A549 (cell line): ENCODE measurements at regions not wholly inside any gene's neighbourhood (a gene's known extent, or its start where the extent isn't known, plus 50 kb on each side); places are given as distances from the start of the nearest gene placed in this dataset.

Source experiments
- CBX8 ChIP-seq: fragments of 200-600 bp; sonication (generic); IDR thresholded peaks from 2 replicates; pipeline ENCODE4 v1.6.1; 2016
- CHD2 ChIP-seq: fragments of 150-350 bp; IDR thresholded peaks from 2 replicates; pipeline ENCODE4 v1.6.1; 2014; ENCODE audit warnings: low read length; ENCODE audit not compliant: partially characterized antibody
- CTCF ChIP-seq: fragments of >200 bp; sonication (Bioruptor Twin); formaldehyde crosslinking; IDR thresholded peaks from 3 replicates; pipeline ENCODE4 v1.5.1; 2016
- HOXA7 ChIP-seq: fragments of 250-450 bp; sonication (Bioruptor Pico); IDR thresholded peaks from 2 replicates; pipeline ENCODE4 v1.5.0; 2020; ENCODE audit warnings: mild to moderate bottlenecking, moderate library complexity
- KDM5A ChIP-seq: fragments of 200-600 bp; sonication (generic); IDR thresholded peaks from 2 replicates; pipeline ENCODE4 v1.6.1; 2016; ENCODE audit warnings: antibody characterized with exemption, mild to moderate bottlenecking
- MAX ChIP-seq: IDR thresholded peaks from 2 replicates; pipeline ENCODE4 v1.6.1; 2012
- POLR2A ChIP-seq: IDR thresholded peaks from 2 replicates; pipeline ENCODE4 v1.6.1; 2012; ENCODE audit warnings: mild to moderate bottlenecking, low read length
- USF2 ChIP-seq: fragments of 450-650 bp; IDR thresholded peaks from 2 replicates; pipeline ENCODE4 v1.6.1; 2014; ENCODE audit warnings: antibody characterized with exemption
- ZFP36 ChIP-seq: fragments of 450-650 bp; IDR thresholded peaks from 2 replicates; pipeline ENCODE4 v1.6.1; 2014; ENCODE audit warnings: borderline replicate concordance; ENCODE audit not compliant: partially characterized antibody
- TF ChIP-seq, protein P1 (sequence below): fragments of 150-350 bp; IDR thresholded peaks from 2 replicates; pipeline ENCODE4 v1.6.1; 2014; ENCODE audit warnings: low read depth, mild to moderate bottlenecking, low read length
- TF ChIP-seq, protein P2 (sequence below): fragments of >200 bp; sonication (Bioruptor Twin); formaldehyde crosslinking; IDR thresholded peaks from 2 replicates; pipeline ENCODE4 v1.6.1; 2016

GRCh38 chr2:203812294-203813221 lies 55.0 kb upstream of the CTLA4 start:
- TF ChIP-seq, protein P1, sequence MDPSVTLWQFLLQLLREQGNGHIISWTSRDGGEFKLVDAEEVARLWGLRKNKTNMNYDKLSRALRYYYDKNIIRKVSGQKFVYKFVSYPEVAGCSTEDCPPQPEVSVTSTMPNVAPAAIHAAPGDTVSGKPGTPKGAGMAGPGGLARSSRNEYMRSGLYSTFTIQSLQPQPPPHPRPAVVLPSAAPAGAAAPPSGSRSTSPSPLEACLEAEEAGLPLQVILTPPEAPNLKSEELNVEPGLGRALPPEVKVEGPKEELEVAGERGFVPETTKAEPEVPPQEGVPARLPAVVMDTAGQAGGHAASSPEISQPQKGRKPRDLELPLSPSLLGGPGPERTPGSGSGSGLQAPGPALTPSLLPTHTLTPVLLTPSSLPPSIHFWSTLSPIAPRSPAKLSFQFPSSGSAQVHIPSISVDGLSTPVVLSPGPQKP: no peak
- no peak for TF ChIP-seq KDM5A
- no peak for TF ChIP-seq CHD2
- TF ChIP-seq CTCF: no peak
- TF ChIP-seq, protein P2, sequence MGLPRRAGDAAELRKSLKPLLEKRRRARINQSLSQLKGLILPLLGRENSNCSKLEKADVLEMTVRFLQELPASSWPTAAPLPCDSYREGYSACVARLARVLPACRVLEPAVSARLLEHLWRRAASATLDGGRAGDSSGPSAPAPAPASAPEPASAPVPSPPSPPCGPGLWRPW: no peak
- TF ChIP-seq POLR2A: no peak
- TF ChIP-seq CBX8: no peak
- TF ChIP-seq HOXA7 (CRISPR knock-in tag): no peak
- no peak for TF ChIP-seq MAX
- TF ChIP-seq ZFP36: no peak
- TF ChIP-seq USF2: no peak
